ENCODE measurements at regions not wholly inside any gene's neighbourhood (a gene's known extent, or its start where the extent isn't known, plus 50 kb on each side); places are given as distances from the start of the nearest gene placed in this dataset.

DNA sequence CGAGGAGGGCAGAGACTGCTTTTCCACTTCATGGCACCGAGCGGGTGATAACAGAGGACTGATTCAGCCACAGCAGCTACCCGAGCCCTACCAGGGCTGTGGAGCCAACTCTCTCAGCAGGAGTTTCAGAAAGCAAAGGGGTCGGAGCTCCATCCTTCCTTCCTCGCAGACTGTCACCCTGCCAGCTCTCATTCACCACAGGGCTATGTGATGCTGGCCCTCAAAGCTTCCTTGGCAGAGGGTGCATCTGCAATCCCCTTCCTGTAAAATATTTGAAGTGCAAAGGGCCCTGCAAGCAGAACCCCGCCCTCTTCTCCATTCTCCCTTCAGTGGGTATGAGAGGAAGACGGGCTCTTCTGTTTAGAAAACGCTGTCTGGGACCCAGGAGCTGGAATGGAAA, 105.3 kb upstream of the LYZL2 start:
- TF ChIP-seq, protein P1, sequence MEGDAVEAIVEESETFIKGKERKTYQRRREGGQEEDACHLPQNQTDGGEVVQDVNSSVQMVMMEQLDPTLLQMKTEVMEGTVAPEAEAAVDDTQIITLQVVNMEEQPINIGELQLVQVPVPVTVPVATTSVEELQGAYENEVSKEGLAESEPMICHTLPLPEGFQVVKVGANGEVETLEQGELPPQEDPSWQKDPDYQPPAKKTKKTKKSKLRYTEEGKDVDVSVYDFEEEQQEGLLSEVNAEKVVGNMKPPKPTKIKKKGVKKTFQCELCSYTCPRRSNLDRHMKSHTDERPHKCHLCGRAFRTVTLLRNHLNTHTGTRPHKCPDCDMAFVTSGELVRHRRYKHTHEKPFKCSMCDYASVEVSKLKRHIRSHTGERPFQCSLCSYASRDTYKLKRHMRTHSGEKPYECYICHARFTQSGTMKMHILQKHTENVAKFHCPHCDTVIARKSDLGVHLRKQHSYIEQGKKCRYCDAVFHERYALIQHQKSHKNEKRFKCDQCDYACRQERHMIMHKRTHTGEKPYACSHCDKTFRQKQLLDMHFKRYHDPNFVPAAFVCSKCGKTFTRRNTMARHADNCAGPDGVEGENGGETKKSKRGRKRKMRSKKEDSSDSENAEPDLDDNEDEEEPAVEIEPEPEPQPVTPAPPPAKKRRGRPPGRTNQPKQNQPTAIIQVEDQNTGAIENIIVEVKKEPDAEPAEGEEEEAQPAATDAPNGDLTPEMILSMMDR (IDR thresholded peaks at IDR 0.05; ENCODE audit: partially characterized antibody, unreplicated experiment) = no peak
- no peak overlapping the region for H3K4me3 Mint-ChIP-seq (ENCODE audit: unreplicated experiment)
- H3K36me3 Mint-ChIP-seq (ENCODE audit: unreplicated experiment) = peaks cover 14% of the 10 kb centered on the region
- peaks cover 2% of the 10 kb centered on the region for H3K9me3 Mint-ChIP-seq (ENCODE audit: unreplicated experiment)
- H3K4me1 Mint-ChIP-seq (ENCODE audit: low read depth, unreplicated experiment) = no peaks in the 10 kb centered on the region
- DNase-seq = no peak
- peaks cover 5% of the 10 kb centered on the region for H3K27me3 Mint-ChIP-seq (ENCODE audit: unreplicated experiment)
- no peak overlapping the region for H3K27ac Mint-ChIP-seq (ENCODE audit: unreplicated experiment)

DNA sequence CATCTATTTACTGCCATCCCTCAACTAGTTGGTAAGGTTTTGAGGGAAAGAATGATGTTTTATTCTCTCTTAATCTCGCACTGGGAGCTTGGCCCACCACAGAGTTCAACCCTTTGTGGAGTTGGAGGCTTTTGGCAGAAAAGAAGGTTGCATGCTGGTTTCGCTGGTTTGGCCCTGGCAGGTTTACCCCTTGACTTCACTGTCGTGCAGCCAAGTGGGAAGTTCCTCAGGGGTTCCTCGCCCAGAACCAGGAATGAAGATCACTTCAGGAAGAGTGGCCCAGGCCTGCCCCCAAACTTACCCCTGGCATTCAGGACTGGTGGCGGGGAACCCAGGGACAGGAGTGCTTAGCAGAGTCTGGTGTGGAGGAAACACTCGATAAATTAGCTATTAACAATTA, 103.1 kb upstream of the LYZL2 start:
- no peak for DNase-seq
- no peak overlapping the region for H3K27ac Mint-ChIP-seq (ENCODE audit: unreplicated experiment)
- H3K9me3 Mint-ChIP-seq (ENCODE audit: unreplicated experiment) = peaks cover 2% of the 10 kb centered on the region
- TF ChIP-seq, protein P1 (IDR thresholded peaks at IDR 0.05; ENCODE audit: partially characterized antibody, unreplicated experiment) = no peak
- peaks cover 5% of the 10 kb centered on the region for H3K27me3 Mint-ChIP-seq (ENCODE audit: unreplicated experiment)
- no peak overlapping the region for H3K4me3 Mint-ChIP-seq (ENCODE audit: unreplicated experiment)
- no peaks in the 10 kb centered on the region for H3K4me1 Mint-ChIP-seq (ENCODE audit: low read depth, unreplicated experiment)
- peaks cover 14% of the 10 kb centered on the region for H3K36me3 Mint-ChIP-seq (ENCODE audit: unreplicated experiment)

DNA sequence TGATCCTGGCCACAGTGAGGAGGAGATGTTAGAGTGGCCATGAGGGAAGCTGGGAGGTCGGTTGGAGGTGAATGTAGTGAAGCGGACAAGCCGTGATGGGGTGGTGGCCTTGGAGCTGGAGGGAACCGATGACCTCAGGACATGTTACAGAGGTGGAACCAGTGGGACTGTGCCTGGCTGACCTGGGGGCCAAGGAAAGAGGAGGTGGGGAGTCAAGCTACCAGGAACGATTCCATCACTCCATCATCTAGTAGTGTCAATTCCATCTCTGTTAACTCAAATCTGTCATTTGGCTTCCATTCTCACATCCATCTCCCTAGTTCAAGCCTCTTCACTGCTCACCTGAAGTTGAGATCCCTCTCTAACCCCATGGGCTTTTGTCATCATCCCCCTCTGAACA, 102.4 kb upstream of the LYZL2 start:
- H3K36me3 Mint-ChIP-seq (ENCODE audit: unreplicated experiment) = peaks cover 14% of the 10 kb centered on the region

DNA sequence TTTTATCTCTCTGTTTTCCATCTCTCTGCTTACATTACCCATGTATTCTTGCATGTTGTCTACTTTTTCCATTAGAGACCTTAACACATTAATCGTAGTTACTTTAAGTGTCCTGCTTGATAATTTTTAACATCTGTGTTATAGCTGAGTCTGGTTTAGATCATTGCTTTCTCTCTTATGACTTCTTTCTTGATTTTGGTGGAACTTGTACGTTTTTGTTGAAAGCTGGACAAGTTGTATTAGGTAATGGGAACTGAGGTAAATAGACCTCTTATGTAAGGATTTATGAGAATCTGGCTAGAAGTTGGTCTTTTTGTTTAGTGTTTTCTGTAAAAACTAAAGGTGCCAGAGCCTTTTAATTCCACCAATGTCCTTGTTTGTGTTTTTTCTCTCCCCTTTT, 100.8 kb upstream of the LYZL2 start:
- Mint-ChIP-seq H3K4me3 (ENCODE audit: unreplicated experiment) (no peak overlapping the region), H3K36me3 (ENCODE audit: unreplicated experiment) (peaks cover 14% of the 10 kb centered on the region), H3K4me1 (ENCODE audit: low read depth, unreplicated experiment) (peaks cover 7% of the 10 kb centered on the region), H3K27me3 (ENCODE audit: unreplicated experiment) (peaks cover 5% of the 10 kb centered on the region), H3K27ac (ENCODE audit: unreplicated experiment) (no peak overlapping the region), H3K9me3 (ENCODE audit: unreplicated experiment) (peaks cover 2% of the 10 kb centered on the region)
- DNase-seq = no peak
- TF ChIP-seq, protein P1 (IDR thresholded peaks at IDR 0.05; ENCODE audit: partially characterized antibody, unreplicated experiment) = no peak

More for the DNA sequence above, 102.4 kb upstream of the LYZL2 start:
- peaks cover 3% of the 10 kb centered on the region for H3K4me1 Mint-ChIP-seq (ENCODE audit: low read depth, unreplicated experiment)
- no peak overlapping the region for H3K4me3 Mint-ChIP-seq (ENCODE audit: unreplicated experiment)
- no peak for DNase-seq
- TF ChIP-seq, protein P1 (IDR thresholded peaks at IDR 0.05; ENCODE audit: partially characterized antibody, unreplicated experiment) = no peak
- peaks cover 2% of the 10 kb centered on the region for H3K9me3 Mint-ChIP-seq (ENCODE audit: unreplicated experiment)
- H3K27ac Mint-ChIP-seq (ENCODE audit: unreplicated experiment) = no peak overlapping the region
- peaks cover 5% of the 10 kb centered on the region for H3K27me3 Mint-ChIP-seq (ENCODE audit: unreplicated experiment)

DNA sequence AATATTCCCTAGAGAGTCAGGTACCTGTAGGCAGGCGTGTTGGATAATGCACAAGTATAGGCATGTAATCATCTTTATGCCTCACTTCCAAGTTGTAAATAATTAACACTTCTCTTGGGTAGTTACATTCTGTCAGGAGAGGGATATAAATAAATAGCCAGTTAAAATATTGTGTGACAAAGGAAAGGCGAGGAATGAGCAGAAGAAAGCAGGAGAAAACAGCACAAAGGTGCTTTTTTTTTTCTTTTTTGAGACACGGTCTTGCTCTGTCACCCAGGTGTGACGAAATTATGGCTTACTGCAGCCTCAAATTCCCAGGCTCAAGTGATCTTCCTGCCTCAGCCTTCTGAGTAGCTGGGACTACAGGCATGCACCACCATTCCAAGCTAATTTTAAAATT, 99.2 kb upstream of the LYZL2 start:
- no peak overlapping the region for H3K4me3 Mint-ChIP-seq (ENCODE audit: unreplicated experiment)
- DNase-seq = no peak
- TF ChIP-seq, protein P1 (IDR thresholded peaks at IDR 0.05; ENCODE audit: partially characterized antibody, unreplicated experiment) = no peak
- H3K36me3 Mint-ChIP-seq (ENCODE audit: unreplicated experiment) = peaks cover 14% of the 10 kb centered on the region
- H3K9me3 Mint-ChIP-seq (ENCODE audit: unreplicated experiment) = peaks cover 2% of the 10 kb centered on the region
- no peak overlapping the region for H3K27ac Mint-ChIP-seq (ENCODE audit: unreplicated experiment)
- peaks cover 5% of the 10 kb centered on the region for H3K27me3 Mint-ChIP-seq (ENCODE audit: unreplicated experiment)
- peaks cover 13% of the 10 kb centered on the region for H3K4me1 Mint-ChIP-seq (ENCODE audit: low read depth, unreplicated experiment)
